Neutrophil (primary cell): ENCODE measurements at regions not wholly inside any gene's neighbourhood (a gene's known extent, or its start where the extent isn't known, plus 50 kb on each side); places are given as distances from the start of the nearest gene placed in this dataset.

Experiments
- H3K27ac ChIP-seq: fragments of 200-600 bp; sonication (generic); 2 replicates; pipeline ENCODE4 v1.5.1; 2016; ENCODE audit warnings: mild to moderate bottlenecking, moderate library complexity
- H3K27me3 ChIP-seq: fragments of 200-600 bp; sonication (generic); 2 replicates; pipeline ENCODE4 v1.6.0; 2016; ENCODE audit warnings: mild to moderate bottlenecking
- H3K36me3 ChIP-seq: fragments of 200-600 bp; sonication (generic); 2 replicates; pipeline ENCODE4 v1.5.1; 2017
- H3K4me1 ChIP-seq, 2 experiments: fragments of 200-600 bp in 1 of 2; sonication (generic) in 1 of 2; 1 replicate in 1 of 2; 2 replicates in 1 of 2; pipeline versions ENCODE4 v1.5.1 to v1.6.1; 2013 to 2016; ENCODE audit warnings: low read depth in 1 of 2, low read length in 1 of 2, mild to moderate bottlenecking in 1 of 2, moderate library complexity in 1 of 2; ENCODE audit not compliant: control insufficient read depth in 1 of 2, insufficient read depth in 1 of 2
- H3K4me3 ChIP-seq, 2 experiments: fragments of 200-600 bp in 1 of 2; sonication (generic) in 1 of 2; 1 replicate in 1 of 2; 2 replicates in 1 of 2; pipeline ENCODE4 v1.5.1; 2013 to 2016; ENCODE audit warnings: low read depth in 1 of 2, low read length in 1 of 2, mild to moderate bottlenecking in 1 of 2, moderate library complexity in 1 of 2
- H3K9me3 ChIP-seq: fragments of 200-600 bp; sonication (generic); 2 replicates; pipeline ENCODE4 v1.5.1; 2016
- CTCF ChIP-seq: fragments of 200-600 bp; sonication (generic); IDR thresholded peaks from 2 replicates; pipeline ENCODE4 v1.5.1; 2016; ENCODE audit warnings: antibody characterized with exemption

DNA sequence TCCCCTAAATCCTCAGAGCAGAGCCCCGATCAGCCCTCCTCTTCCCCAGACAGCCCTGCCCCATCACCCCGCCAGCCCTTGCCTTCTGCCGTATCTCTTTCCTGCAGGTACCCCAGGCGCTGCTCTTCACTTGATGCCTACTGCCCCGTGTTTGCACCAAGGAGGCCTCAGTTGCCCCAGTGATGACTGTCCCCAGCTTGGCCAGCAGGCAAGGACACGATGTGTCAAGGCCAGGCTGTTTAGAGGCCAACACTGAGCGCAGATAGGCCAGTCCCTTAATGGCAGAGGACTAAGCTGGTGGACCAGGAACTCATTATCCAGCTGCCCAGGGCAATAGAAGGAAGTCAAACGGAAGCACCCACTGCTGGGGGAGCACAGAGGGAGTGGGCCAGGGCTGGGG, 68.4 kb downstream of the CAMK2N1 start:
- TF ChIP-seq CTCF: no peak
- Histone ChIP-seq H3K36me3 (no peaks in the 10 kb centered on the region), H3K27ac (no peak overlapping the region), H3K9me3 (no peaks in the 10 kb centered on the region), H3K4me3 (no peak overlapping the region), H3K27me3 (peaks cover 19% of the 10 kb centered on the region), H3K4me1 (no peaks in the 10 kb centered on the region)

GRCh38 chr1:20416706-20417105, 69.3 kb downstream of the CAMK2N1 start:
- Histone ChIP-seq H3K9me3 (no peaks in the 10 kb centered on the region), H3K27ac (no peak overlapping the region), H3K4me1 (no peaks in the 10 kb centered on the region), H3K36me3 (no peaks in the 10 kb centered on the region), H3K27me3 (peaks cover 19% of the 10 kb centered on the region), H3K4me3 (no peak overlapping the region)
- no peak for TF ChIP-seq CTCF

DNA sequence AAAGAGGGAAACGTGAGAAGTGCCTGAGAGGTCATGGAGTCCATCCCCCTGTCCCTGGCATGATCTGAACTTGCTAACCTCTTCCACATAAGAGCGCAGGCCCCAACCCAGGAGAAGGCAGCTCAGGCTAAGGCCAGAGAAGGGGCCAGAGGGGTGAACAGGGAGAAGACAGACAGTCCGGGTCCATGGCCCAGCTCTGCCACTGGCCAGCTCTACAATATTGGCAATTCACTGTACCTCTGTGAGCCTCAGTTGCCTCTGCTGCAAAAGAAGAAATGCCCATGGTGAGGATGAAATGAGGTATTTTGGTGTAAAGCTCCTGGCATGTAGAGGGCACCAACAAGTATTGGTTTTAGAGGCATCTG, 72.3 kb downstream of the CAMK2N1 start:
- Histone ChIP-seq H3K36me3 (no peaks in the 10 kb centered on the region), H3K27ac (no peak overlapping the region), H3K4me3 (no peak overlapping the region), H3K4me1 (no peaks in the 10 kb centered on the region), H3K9me3 (no peaks in the 10 kb centered on the region), H3K27me3 (peaks cover 7% of the 10 kb centered on the region)
- no peak for TF ChIP-seq CTCF

- no peak for TF ChIP-seq CTCF
- Histone ChIP-seq H3K9me3 (no peaks in the 10 kb centered on the region), H3K4me3 (no peak overlapping the region), H3K27ac (no peak overlapping the region), H3K36me3 (no peaks in the 10 kb centered on the region), H3K4me1 (no peaks in the 10 kb centered on the region), H3K27me3 (peaks cover 7% of the 10 kb centered on the region)
Measured at GRCh38 chr1:20413136-20413775, 72.8 kb downstream of the CAMK2N1 start.

DNA sequence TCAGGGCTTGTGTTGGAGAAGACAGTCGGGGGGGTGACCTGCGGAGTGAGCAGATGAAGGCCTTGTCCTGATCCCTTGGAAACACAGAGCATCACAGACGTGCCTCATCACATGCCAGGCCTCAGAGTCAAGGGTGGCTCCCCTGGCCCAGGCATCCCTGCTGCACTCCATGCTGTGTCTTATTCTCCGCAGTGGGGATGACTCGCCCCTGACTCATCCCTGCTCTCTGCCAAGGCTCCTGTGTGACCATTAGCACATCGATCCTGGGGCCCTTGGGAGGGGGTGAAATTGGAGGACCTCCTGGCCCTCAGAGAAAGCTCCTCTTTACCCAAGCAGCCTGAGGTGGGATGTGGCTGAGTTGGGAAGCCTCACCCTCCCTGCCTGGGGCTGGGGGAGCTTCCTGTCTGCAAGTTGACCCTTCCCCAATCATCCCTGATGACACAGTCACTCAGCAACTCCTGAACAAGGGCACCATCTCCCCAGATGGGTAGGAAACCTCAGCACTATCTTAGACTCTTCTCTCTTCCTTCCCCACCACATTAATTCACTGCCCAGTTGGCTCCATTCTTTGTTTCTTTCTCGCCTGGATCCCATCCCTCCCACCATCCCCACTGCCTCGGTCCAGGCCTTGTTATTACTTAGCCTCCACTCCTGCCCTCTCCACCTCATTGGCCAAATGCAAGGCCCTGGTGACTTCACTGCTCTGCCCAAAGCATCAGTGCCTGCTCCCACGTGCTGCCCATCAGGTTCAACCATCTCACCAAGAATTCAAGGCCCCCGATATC, 74.6 kb downstream of the CAMK2N1 start:
- Histone ChIP-seq H3K27ac (no peak overlapping the region), H3K36me3 (no peaks in the 10 kb centered on the region), H3K4me3 (no peak overlapping the region), H3K4me1 (no peaks in the 10 kb centered on the region), H3K9me3 (no peaks in the 10 kb centered on the region), H3K27me3 (peaks cover 17% of the 10 kb centered on the region)
- no peak for TF ChIP-seq CTCF
